Aorta (tissue), 5 donors: ENCODE measurements at regions not wholly inside any gene's neighbourhood (a gene's known extent, or its start where the extent isn't known, plus 50 kb on each side); places are given as distances from the start of the nearest gene placed in this dataset.

Source experiments
- ATAC-seq: fragments of 200-7000 bp; cut with Tn5 transposase; one replicate; pipeline ENCODE4 v1.9.1; 2022; ENCODE audit warnings: moderate library complexity; ENCODE audit not compliant: low FRiP score
- DNase-seq, 2 donors: peaks; one replicate each; pipeline ENCODE4 v3.0.0-alpha.2; 2020
- H3K27ac ChIP-seq, 2 donors: one replicate each; pipeline ENCODE4 v1.5.1; 2013; ENCODE audit warnings: low read length in 2 of 2, mild to moderate bottlenecking in 2 of 2, moderate library complexity in 2 of 2, control low read depth in 1 of 2, inconsistent platforms in 1 of 2, low read depth in 1 of 2
- H3K27me3 ChIP-seq, 2 donors: one replicate each; pipeline ENCODE4 v1.6.1; 2013; ENCODE audit warnings: control low read depth in 1 of 2, low read length in 1 of 2, mild to moderate bottlenecking in 1 of 2, moderate library complexity in 1 of 2; ENCODE audit not compliant: insufficient read depth in 2 of 2, control insufficient read depth in 1 of 2
- H3K36me3 ChIP-seq, 2 donors: one replicate each; pipeline ENCODE4 v1.6.1; 2013; ENCODE audit warnings: control low read depth in 1 of 2, low read length in 1 of 2, mild to moderate bottlenecking in 1 of 2; ENCODE audit not compliant: insufficient read depth in 2 of 2, control insufficient read depth in 1 of 2
- H3K4me1 ChIP-seq, 2 donors: one replicate each; pipeline ENCODE4 v1.6.1; 2013; ENCODE audit warnings: low read length in 2 of 2, control low read depth in 1 of 2, mild to moderate bottlenecking in 1 of 2, moderate library complexity in 1 of 2; ENCODE audit not compliant: insufficient read depth in 2 of 2, control insufficient read depth in 1 of 2
- H3K4me3 ChIP-seq, 2 donors: one replicate each; pipeline ENCODE4 v1.5.1; 2013; ENCODE audit warnings: low read length in 2 of 2, control low read depth in 1 of 2, mild to moderate bottlenecking in 1 of 2
- H3K9me3 ChIP-seq: one replicate; pipeline ENCODE4 v1.6.1; 2013; ENCODE audit warnings: mild to moderate bottlenecking, low read length; ENCODE audit not compliant: control insufficient read depth
- WGBS, 2 donors: extraction: QIAGEN DNeasy Blood & Tissue Kit; methylation state at CpG; one replicate each; pipeline ENCODE4 v1.1.7; 2013; 5-methylcytosine and 5-hydroxymethylcytosine counted together
- intact Hi-C, 2 donors: fragments of 100-400 bp; cut with DNase I; formaldehyde crosslinking; loops; one replicate each; pipeline versions ENCODE4 v1.14.2 to v1.15.0; 2022
- donor health status: healthy with polysubstance abuse.
- donor health status: Bipolar disorder and iron deficiency.
- donor health status: DM: no; HTN: no; CAD: no.
- donor health status: DM: no; HTN: no; CAD: no.
- donor health status: DM: yes; HTN: yes; CAD: no.

DNA sequence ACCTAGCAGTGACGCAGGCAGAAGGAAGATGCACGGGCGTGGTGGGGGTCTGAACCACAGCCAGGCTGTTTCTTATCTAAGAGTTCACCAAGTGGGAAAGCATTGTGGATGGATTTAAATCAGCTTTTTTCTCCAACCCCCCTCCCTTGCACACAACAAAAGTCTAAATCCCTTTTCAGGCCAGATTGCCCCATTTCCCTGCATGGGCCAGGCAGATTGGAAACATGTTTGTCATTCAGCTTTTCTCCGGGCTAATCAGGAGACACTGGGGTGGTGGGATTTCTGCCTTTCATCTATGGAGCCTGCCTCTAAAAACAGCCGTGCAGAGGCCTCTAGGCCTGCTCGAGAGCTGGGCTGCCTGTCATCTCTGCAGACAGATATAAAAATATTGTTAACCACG is 166.3 kb upstream of the LEF1 start:
- intact Hi-C loops = no loop called here
- no peaks in the 10 kb centered on the region for H3K4me1 ChIP-seq
- no peak overlapping the region for H3K4me3 ChIP-seq
- peaks cover 1% of the 10 kb centered on the region for H3K9me3 ChIP-seq
- DNase-seq (no peak), ATAC-seq (no peak)
- peaks cover 0 to 2% of the 10 kb centered on the region in 2 donors for H3K27me3 ChIP-seq
- WGBS, 2 donors = 57 to 63% methylated on average over 7 of the region's 7 CpGs
- no peak overlapping the region for H3K27ac ChIP-seq
- no peaks in the 10 kb centered on the region for H3K36me3 ChIP-seq

DNA sequence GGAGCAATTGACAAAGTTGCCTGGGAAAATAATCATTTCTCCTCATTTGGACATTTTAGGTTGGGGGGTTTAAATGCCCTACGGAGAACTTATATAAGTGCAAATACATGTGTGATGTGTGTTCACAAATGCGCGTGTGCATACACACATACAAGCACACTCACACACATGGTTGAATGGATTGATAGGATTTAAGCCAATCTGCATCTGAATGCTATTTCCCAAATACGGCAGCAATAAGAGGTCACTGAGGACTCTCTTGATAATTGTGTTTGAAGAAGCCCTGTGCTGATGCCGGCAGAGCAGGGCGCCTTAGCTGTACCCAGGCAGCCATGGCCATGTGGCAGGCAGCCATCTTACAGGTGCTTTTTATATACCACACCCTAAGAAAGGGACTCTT is 165.3 kb upstream of the LEF1 start:
- 82 to 86% methylated on average over 6 of the region's 6 CpGs for WGBS, 2 donors
- Histone ChIP-seq H3K27me3 (peaks cover 0 to 2% of the 10 kb centered on the region in 2 donors), H3K36me3 (no peaks in the 10 kb centered on the region), H3K9me3 (peaks cover 1% of the 10 kb centered on the region), H3K4me3 (no peak overlapping the region), H3K27ac (no peak overlapping the region), H3K4me1 (no peaks in the 10 kb centered on the region)
- intact Hi-C loops = no loop called here
- DNase-seq (no peak), ATAC-seq (no peak)

DNA sequence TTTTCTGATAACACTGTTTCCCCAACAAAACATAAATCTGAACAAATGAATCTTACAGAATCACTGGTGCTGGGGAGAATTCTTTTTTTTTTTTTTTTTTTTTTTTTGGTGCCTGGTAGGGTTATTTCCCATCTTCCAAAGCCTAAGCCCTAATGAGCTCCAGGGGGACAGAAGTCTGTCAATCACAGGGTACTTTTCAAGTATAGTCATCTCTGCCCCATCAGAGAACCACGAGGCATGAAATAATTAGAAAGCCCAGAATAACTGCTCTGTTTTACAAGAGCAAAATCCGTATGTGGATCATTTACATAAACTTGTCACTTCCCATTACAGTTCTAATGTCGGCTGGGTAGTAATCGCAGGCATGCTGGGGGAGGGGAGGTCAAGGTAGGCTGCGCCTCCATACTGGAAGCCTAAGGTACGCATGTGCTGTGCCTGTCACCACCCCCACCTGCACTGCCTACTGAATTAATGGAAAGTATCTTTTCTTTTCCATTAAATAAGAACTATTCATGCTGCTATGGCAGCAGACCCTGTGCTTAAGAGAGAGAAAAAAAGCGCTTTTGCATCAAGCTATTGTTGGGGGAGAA is 164.7 kb upstream of the LEF1 start:
- Histone ChIP-seq H3K36me3 (no peaks in the 10 kb centered on the region), H3K4me1 (no peaks in the 10 kb centered on the region), H3K27me3 (peaks cover 0 to 2% of the 10 kb centered on the region in 2 donors), H3K9me3 (peaks cover 1% of the 10 kb centered on the region), H3K4me3 (no peak overlapping the region), H3K27ac (no peak overlapping the region)
- ATAC-seq = no peak
- DNase-seq = no peak
- WGBS, 2 donors = 58 to 67% methylated on average over 7 of the region's 7 CpGs
- intact Hi-C loops = no loop called here

DNA sequence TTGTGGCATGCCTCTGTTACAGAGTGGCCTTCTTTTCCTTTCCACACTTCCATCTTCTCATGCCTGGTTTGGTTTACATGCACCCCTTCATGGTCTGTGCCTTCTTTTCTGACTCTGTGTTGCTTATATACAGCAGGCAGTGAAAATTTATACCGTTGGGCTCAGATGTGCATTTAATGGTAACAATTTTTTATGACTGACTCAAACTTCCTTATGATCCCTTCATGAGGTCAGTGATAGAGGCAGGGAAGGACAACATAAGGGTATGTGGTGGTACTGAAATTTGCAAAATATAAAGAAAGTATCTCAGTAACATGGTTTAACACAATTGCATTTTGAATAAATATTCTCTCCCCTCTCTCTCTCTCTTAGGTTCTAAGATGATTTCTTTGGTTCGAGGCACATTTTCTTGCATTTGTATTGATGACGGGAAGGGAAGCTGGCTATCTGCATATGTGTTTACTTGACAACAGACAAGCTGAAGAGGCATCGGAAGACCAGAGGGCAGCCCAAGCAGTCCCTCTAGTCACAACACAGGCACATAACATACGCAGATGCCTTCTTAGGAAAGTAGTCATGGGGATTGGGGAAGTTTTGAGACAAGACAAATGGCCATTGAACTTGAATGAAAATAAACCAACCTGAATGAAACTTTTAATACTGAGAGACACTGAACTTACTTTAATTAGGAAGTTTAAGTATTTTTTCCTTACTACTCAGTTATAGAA is 163.3 kb upstream of the LEF1 start:
- ATAC-seq (no peak), DNase-seq (no peak)
- no peaks in the 10 kb centered on the region for H3K4me1 ChIP-seq
- H3K9me3 ChIP-seq = peaks cover 1% of the 10 kb centered on the region
- H3K36me3 ChIP-seq = no peaks in the 10 kb centered on the region
- peaks cover 0 to 2% of the 10 kb centered on the region in 2 donors for H3K27me3 ChIP-seq
- 35 to 44% methylated on average over 5 of the region's 5 CpGs for WGBS, 2 donors
- intact Hi-C loops = no loop called here
- no peak overlapping the region for H3K27ac ChIP-seq
- H3K4me3 ChIP-seq = no peak overlapping the region

DNA sequence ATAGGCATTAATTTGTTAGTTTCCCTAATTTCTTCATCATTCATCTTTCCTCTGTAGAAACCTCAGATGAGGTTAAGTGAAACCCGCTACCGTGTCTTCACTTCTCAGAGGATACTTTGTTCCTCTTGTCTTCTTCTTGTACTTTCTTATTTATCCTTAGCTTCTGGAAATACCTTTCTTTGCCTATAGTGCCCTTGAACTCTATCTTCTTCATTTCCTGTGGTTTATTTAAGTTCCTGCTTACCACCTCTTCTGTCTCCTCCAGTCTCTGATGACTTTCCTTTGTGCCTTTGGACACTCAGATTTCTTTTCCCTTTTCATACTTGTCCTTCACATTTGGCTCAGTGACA is 159.6 kb upstream of the LEF1 start:
- H3K4me1 ChIP-seq = no peaks in the 10 kb centered on the region
- H3K36me3 ChIP-seq = no peaks in the 10 kb centered on the region
- H3K27ac ChIP-seq = no peak overlapping the region
- no peak overlapping the region for H3K4me3 ChIP-seq
- intact Hi-C loops = no loop called here
- ATAC-seq = no peak
- peaks cover 4% of the 10 kb centered on the region for H3K9me3 ChIP-seq
- peaks cover 0 to 2% of the 10 kb centered on the region in 2 donors for H3K27me3 ChIP-seq
- DNase-seq = no peak
- WGBS, 2 donors = 83 to 87% methylated on average over 2 of the region's 2 CpGs

DNA sequence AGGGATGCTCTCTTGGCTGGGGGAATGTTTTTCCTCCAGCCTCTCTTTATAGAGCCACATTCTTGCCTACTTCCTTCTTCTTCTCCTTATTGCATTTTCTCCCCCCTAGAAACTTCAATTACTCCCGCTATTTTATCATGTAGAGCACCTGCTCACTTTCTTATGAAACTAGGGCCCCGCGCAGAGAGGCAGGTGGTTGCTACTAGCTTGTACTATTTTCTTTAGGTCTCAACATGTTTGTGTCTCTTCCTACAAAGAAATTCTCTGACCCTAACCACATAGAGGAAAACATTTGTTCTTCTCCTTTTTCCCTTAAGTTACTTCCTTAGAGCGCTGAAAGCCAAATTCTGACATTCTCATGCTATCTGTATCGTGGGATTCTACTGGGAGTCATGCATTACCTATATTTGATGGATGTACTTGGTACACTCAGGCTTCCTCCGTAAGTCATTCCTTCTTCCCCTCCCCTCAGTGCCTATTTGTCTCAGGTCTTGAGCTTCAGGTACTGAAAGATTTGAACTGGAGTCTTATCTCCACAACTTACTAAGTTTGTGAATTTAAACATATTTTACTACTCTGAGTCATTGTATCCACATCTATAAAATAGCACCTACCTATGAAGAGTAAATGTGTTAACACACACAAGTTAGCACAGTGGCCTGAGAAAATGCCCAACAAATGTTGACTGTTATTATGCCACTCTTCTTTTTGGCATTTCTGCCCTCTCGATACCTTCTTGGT is 159.1 kb upstream of the LEF1 start:
- no peak for DNase-seq
- H3K9me3 ChIP-seq = peaks cover 4% of the 10 kb centered on the region
- 76 to 78% methylated on average over 7 of the region's 7 CpGs for WGBS, 2 donors
- ATAC-seq = no peak
- H3K4me1 ChIP-seq = no peaks in the 10 kb centered on the region
- no peak overlapping the region for H3K27ac ChIP-seq
- H3K36me3 ChIP-seq = no peaks in the 10 kb centered on the region
- peaks cover 0 to 2% of the 10 kb centered on the region in 2 donors for H3K27me3 ChIP-seq
- H3K4me3 ChIP-seq = no peak overlapping the region
- intact Hi-C loops = no loop called here

DNA sequence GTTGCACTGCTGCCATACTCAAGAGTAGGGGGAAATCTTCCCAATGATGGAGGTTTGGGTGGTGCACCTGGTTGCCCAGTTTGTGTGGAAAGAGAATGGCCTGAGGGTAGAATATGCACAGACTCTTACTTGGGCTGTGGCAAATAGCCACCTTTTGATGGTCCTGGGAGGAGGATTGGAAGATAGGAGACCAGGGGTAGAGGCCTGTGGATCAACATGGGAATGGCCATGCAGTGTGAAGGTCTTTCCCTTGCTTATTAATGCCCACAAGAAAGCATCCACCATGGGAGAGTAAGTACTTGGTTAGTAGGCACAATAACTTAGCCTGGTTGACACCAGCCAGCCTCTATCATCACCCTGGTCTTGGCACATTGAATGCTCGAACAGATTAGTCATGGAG is 156.8 kb upstream of the LEF1 start:
- Histone ChIP-seq H3K9me3 (peaks cover 2% of the 10 kb centered on the region), H3K27me3 (no peaks in the 10 kb centered on the region), H3K27ac (no peak overlapping the region), H3K4me3 (no peak overlapping the region), H3K4me1 (no peaks in the 10 kb centered on the region), H3K36me3 (no peaks in the 10 kb centered on the region)
- ATAC-seq (no peak), DNase-seq (no peak)
- intact Hi-C loops = no loop called here
- WGBS, 2 donors = 83 to 88% methylated on average over 1 of the region's 1 CpG

DNA sequence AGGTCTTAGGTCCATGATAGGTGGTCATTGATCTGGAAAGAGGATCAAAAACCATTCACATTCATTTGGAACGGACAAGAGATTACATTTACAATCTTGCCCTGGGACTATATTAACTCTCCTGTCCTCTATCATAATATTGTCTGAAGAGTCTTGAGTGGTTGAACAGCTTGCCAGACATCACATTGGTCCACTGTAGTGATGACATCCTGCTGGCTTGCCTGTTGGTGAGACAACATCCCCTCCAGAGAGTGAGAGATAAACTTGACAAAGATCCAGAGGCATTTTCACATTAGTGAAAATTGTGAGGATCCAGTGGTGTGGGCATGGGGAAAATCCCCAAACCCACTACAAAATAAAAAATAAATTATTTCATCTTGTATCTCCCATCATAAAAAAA is 155.7 kb upstream of the LEF1 start:
- H3K4me1 ChIP-seq = no peaks in the 10 kb centered on the region
- no peak overlapping the region for H3K27ac ChIP-seq
- intact Hi-C loops = no loop called here
- 88 to 96% methylated on average over 1 of the region's 1 CpG for WGBS, 2 donors
- ATAC-seq (no peak), DNase-seq (no peak)
- peaks cover 2% of the 10 kb centered on the region for H3K9me3 ChIP-seq
- no peaks in the 10 kb centered on the region for H3K36me3 ChIP-seq
- H3K27me3 ChIP-seq = no peaks in the 10 kb centered on the region
- H3K4me3 ChIP-seq = no peak overlapping the region

DNA sequence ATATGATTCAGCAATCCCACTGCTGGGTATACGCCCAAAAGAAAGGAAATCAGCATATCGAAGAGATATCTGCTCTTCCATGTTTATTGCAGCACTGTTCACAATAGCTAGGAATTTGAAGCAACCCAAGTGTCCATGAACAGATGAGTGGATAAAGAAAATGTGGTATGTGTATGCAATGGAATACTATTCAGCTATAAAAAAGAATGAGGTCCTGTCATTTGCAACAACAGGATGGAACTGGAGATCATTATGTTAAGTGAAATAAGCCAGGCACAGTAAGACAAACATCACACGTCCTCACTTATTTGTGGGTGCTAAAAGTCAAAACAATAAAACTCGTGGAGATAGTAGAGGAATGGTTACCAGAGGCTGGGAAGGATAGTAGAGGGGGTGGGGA is 153.8 kb upstream of the LEF1 start:
- intact Hi-C loops = no loop called here
- Histone ChIP-seq H3K27ac (no peak overlapping the region), H3K9me3 (peaks cover 2% of the 10 kb centered on the region), H3K36me3 (no peaks in the 10 kb centered on the region), H3K27me3 (no peaks in the 10 kb centered on the region), H3K4me3 (no peak overlapping the region), H3K4me1 (no peaks in the 10 kb centered on the region)
- WGBS, 2 donors = 81 to 83% methylated on average over 4 of the region's 4 CpGs
- no peak for DNase-seq
- ATAC-seq = no peak
